ENCODE measurements at regions not wholly inside any gene's neighbourhood (a gene's known extent, or its start where the extent isn't known, plus 50 kb on each side); places are given as distances from the start of the nearest gene placed in this dataset.

GRCh38 chr11:115740324-115740723 is 236.1 kb upstream of the CADM1 start:
- DNase-seq: no peak

GRCh38 chr11:115739878-115740277 is 235.7 kb upstream of the CADM1 start:
- no peak for DNase-seq

GRCh38 chr11:115739146-115739545 is 234.9 kb upstream of the CADM1 start:
- DNase-seq: no peak

GRCh38 chr11:115737875-115738274 is 233.7 kb upstream of the CADM1 start:
- no peak for DNase-seq

GRCh38 chr11:115736146-115736545 is 231.9 kb upstream of the CADM1 start:
- no peak for DNase-seq

- no peak for DNase-seq
These were observed 220.5 kb upstream of the CADM1 start for GRCh38 chr11:115724666-115725065.

- DNase-seq: no peak
These were observed 218.5 kb upstream of the CADM1 start for GRCh38 chr11:115722711-115723110.

- no peak for DNase-seq
These were observed 217.2 kb upstream of the CADM1 start for GRCh38 chr11:115721296-115721995.

- DNase-seq: no peak
These were observed 216.5 kb upstream of the CADM1 start for GRCh38 chr11:115720602-115721245.

GRCh38 chr11:115718945-115719344 is 214.7 kb upstream of the CADM1 start:
- no peak for DNase-seq

- DNase-seq: no peak
These were observed 213.9 kb upstream of the CADM1 start for GRCh38 chr11:115718106-115718505.

- no peak for DNase-seq
These were observed 212.7 kb upstream of the CADM1 start for GRCh38 chr11:115716601-115717529.

GRCh38 chr11:115716080-115716479 is 211.9 kb upstream of the CADM1 start:
- no peak for DNase-seq

GRCh38 chr11:115715251-115715770 is 211.1 kb upstream of the CADM1 start:
- no peak for DNase-seq

GRCh38 chr11:115712296-115712695 is 208.1 kb upstream of the CADM1 start:
- no peak for DNase-seq

- no peak for DNase-seq
These were observed 206.8 kb upstream of the CADM1 start for GRCh38 chr11:115710980-115711379.

GRCh38 chr11:115710426-115710825 is 206.2 kb upstream of the CADM1 start:
- DNase-seq: no peak

GRCh38 chr11:115709297-115709696 is 205.1 kb upstream of the CADM1 start:
- no peak for DNase-seq

- no peak for DNase-seq
These were observed 203.1 kb upstream of the CADM1 start for GRCh38 chr11:115707180-115707905.

- no peak for DNase-seq
These were observed 202.5 kb upstream of the CADM1 start for GRCh38 chr11:115706626-115707135.

- DNase-seq: no peak
These were observed 201.0 kb upstream of the CADM1 start for GRCh38 chr11:115705200-115705599.
